ENCODE measurements at regions not wholly inside any gene's neighbourhood (a gene's known extent, or its start where the extent isn't known, plus 50 kb on each side); places are given as distances from the start of the nearest gene placed in this dataset.

GRCh38 chr1:90650401-90650800 lies 66.7 kb downstream of the BARHL2 start:
- Histone ChIP-seq H3K4me3 (no peak overlapping the region), H3K36me3 (no peaks in the 10 kb centered on the region), H3K4me1 (no peaks in the 10 kb centered on the region), H3K27ac (no peak overlapping the region), H3K9me3 (peaks cover 0 to 3% of the 10 kb centered on the region in 2 donors), H3K27me3 (no peaks in the 10 kb centered on the region)
- ATAC-seq: no peak
- intact Hi-C loops (cut with DNase I): no loop called here
- DNase-seq: no peak
- no peak for TF ChIP-seq CTCF (IDR thresholded peaks at IDR 0.05)

- H3K4me3 ChIP-seq: no peak overlapping the region
- no peak overlapping the region for H3K27ac ChIP-seq
- no peaks in the 10 kb centered on the region for H3K9me3 ChIP-seq
- ATAC-seq: no peak
- H3K4me1 ChIP-seq: no peaks in the 10 kb centered on the region
- no peak for TF ChIP-seq CTCF (IDR thresholded peaks at IDR 0.05)
- intact Hi-C loops (cut with DNase I): no loop called here
- H3K27me3 ChIP-seq: no peaks in the 10 kb centered on the region
- H3K36me3 ChIP-seq: no peaks in the 10 kb centered on the region
- no peak for DNase-seq
Observed at GRCh38 chr1:90640325-90640724, 76.8 kb downstream of the BARHL2 start.

DNA sequence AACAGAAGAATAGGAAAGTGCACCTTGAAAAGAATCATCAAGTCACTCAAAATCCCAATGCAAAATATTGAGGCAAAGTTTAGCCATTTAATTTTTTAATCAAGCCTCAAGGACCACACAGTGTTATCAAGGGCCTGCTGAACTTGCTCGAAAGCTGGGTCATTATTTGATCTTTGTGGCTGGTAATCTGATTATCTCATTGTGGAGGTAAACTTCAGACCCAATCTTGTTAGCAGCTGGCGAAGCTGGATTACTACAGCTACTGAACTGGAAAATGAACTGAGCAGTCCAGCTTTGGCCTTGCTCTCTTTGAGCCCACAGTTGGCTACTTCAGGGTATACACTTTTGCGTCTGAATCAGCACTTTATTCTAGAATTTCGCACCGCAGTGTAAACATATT lies 94.4 kb downstream of the BARHL2 start:
- Histone ChIP-seq H3K36me3 (no peaks in the 10 kb centered on the region), H3K4me3 (no peak overlapping the region), H3K27ac (no peak overlapping the region), H3K4me1 (no peaks in the 10 kb centered on the region), H3K27me3 (no peaks in the 10 kb centered on the region), H3K9me3 (no peaks in the 10 kb centered on the region)
- intact Hi-C loops (cut with DNase I): no loop called here
- DNase-seq (no peak), ATAC-seq (no peak)
- TF ChIP-seq CTCF (IDR thresholded peaks at IDR 0.05): no peak

DNA sequence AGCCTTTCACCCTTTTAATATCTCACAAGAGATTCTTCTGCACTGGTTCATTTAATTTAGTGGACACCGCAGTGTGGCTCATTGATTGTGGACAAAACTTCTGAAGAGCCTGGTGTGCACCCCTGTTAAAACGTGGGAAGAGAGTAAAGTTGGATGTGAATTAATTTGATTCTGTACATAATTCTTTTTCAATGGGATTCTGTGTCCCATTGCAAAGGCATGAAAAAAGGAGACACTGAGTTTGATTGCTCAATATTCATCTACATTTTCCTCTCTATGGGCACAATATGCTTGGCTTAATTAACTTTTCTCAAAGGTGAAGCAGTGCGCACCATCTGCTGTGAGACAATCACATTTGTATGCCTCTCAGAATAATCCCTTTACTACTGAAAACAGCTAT lies 95.1 kb downstream of the BARHL2 start:
- H3K4me1 ChIP-seq: no peaks in the 10 kb centered on the region
- no peak overlapping the region for H3K27ac ChIP-seq
- no peak for DNase-seq
- no peaks in the 10 kb centered on the region for H3K27me3 ChIP-seq
- H3K9me3 ChIP-seq: no peaks in the 10 kb centered on the region
- TF ChIP-seq CTCF (IDR thresholded peaks at IDR 0.05): no peak
- intact Hi-C loops (cut with DNase I): no loop called here
- no peak overlapping the region for H3K4me3 ChIP-seq
- ATAC-seq: no peak
- H3K36me3 ChIP-seq: no peaks in the 10 kb centered on the region

- Histone ChIP-seq H3K36me3 (no peaks in the 10 kb centered on the region), H3K27me3 (no peaks in the 10 kb centered on the region), H3K4me1 (no peaks in the 10 kb centered on the region), H3K4me3 (no peak overlapping the region), H3K27ac (no peak overlapping the region), H3K9me3 (no peaks in the 10 kb centered on the region)
- ATAC-seq (no peak), DNase-seq (no peak)
- intact Hi-C loops (cut with DNase I): no loop called here
- no peak for TF ChIP-seq CTCF (IDR thresholded peaks at IDR 0.05)
Observed at GRCh38 chr1:90616395-90616794, 100.7 kb downstream of the BARHL2 start.

Measured in left lung (tissue), 4 donors.